ENCODE measurements at regions not wholly inside any gene's neighbourhood (a gene's known extent, or its start where the extent isn't known, plus 50 kb on each side); places are given as distances from the start of the nearest gene placed in this dataset.
"Not testable (repeated sequence)": the region's sequence is repeated elsewhere in the genome, so short reads cannot be mapped to it uniquely, and the experiment has no call there.

DNA sequence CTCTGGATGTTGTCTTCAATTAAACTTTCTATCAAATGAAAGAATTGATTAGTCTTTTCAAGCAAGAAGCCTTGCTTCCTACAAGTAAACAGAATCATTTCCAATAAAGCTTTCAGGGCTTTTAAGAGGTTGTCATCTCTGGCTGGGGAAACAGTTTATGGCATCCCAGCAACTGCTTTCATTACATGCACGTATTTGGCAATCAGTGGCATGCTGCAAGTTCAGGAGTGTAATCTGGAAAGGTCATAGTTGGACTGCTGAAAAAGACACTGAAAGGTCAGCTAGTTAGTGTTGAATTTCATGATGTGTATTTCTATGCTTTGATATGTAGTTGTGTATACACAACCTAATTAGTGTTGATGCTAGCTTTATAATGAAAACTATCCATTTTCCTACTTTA, 332.9 kb downstream of the DSC3 start:
- FAIRE-seq = no peak
- DNase-seq (ENCODE audit: low spot score) = no peak

DNA sequence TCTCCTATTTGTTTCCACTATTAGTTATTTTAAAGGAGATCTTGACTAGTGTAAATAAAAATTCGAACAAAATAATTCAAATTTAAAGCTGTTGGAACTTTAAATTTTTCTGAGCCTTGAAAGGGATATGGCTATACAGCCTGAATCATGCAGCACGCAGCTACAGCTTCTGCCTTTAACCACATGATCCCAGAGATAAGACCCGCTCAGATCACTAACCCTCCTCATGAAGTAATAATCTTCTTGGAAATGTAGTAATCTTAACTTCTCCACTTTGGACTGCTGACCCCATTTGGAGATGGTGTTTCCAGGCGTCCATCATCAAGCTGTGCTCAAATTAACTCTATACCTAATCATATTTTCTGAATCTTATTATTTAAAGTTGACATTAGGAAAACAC, 336.6 kb downstream of the DSC3 start:
- no peak for FAIRE-seq
- DNase-seq (ENCODE audit: low spot score) = no peak

GRCh38 chr18:30698571-30698970, 344.0 kb downstream of the DSC3 start:
- DNase-seq (ENCODE audit: low spot score) (no peak), FAIRE-seq (no peak)

- FAIRE-seq (no peak), DNase-seq (ENCODE audit: low spot score) (no peak)
Measured at GRCh38 chr18:30696201-30696600, 346.3 kb downstream of the DSC3 start.

DNA sequence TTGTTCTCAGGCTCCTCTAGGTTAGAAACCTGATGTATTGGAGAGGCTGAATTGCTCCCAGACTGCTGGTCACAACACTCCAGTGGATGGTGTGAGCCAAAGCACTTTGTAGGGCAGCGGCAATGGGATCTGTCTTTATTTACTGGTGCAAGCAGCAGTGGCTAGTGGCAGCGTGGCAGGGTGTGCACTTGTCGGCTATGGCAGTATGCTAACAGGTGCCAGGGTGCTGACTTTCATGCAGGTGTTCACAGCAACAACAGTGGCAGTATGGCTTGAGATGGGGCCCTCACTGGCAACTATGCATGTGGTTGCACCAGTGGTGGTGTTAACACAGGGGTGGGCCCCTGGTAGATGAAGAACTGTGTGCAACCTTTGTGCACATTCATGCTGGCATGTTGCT, 347.8 kb downstream of the DSC3 start:
- DNase-seq (ENCODE audit: low spot score) = no peak
- no peak for FAIRE-seq

GRCh38 chr18:30689216-30689615, 353.3 kb downstream of the DSC3 start:
- DNase-seq (ENCODE audit: low spot score) (no peak), FAIRE-seq (no peak)

- DNase-seq (ENCODE audit: low spot score) = no peak
- FAIRE-seq = no peak
Measured at GRCh38 chr18:30687501-30687900, 355.0 kb downstream of the DSC3 start.

GRCh38 chr18:30684825-30685481, 357.6 kb downstream of the DSC3 start:
- DNase-seq (ENCODE audit: low spot score) (no peak), FAIRE-seq (no peak)

DNA sequence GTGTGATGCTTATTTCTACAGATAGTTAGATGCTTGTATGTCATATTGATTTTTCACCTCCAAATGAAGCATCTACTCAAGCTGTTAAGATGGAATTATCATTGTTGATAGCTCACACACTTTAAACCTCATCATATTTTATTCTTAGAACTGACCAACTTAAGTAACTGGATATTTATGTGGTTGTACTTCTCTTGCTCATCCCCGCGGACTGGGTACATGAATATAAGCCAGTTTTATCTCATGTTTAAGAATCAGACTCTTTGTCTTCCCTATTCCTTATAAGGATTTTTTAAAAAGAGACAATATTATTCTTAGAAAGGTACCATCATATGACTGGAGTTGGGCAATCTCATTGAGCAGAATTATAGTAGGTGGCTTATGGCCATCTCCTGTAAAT, 358.7 kb downstream of the DSC3 start:
- FAIRE-seq = no peak
- DNase-seq (ENCODE audit: low spot score) = no peak

DNA sequence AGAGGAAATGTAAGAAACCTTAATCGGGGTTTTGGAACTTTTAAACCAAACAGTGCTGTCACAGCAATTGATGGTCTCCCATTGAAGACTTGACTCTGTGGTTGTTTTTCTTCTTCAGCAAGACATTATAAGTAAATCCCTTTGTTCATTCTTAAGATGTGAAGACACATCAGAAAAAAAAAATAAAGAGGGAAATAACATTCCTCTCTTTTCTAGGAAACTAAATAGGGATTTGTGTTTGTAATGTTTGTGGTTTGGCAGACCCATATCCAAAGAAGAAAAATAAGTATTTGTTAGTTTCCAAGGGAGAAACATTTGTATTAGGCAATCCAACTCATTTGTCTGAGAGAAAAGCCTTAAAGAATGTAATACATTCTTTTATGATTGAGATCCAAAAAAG, 359.9 kb downstream of the DSC3 start:
- FAIRE-seq = no peak

DNA sequence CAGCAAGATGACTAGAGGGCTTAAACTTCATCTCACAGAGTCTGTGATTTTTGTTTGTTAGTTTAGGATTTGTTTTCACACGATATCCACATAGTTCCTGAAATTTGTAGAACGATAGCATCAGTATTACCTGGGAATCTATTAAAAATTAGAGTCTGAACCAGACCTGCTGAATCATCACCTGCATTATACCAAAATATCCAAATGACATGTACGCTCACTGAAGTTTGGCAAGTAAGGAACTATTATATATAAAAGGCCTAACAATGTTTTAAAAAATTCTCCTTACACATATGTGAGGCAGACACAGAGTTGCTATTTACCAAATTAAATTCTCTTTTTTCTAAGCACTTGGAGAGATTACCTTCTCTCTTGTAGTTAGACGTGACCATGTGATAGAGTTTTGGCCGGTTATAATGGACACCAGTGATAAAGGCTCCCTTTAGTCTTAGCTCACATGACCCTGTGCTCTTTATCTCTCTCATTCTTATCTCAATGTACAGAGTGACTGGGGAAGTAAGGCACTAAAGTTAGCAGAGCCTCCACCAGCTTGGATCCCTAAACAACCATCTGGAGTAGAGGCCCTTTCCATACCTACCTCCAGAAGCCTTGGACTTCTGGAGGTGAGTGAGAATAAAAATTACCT, 363.1 kb downstream of the DSC3 start:
- no peak for FAIRE-seq

More for the DNA sequence above, 359.9 kb downstream of the DSC3 start:
- no peak for DNase-seq (ENCODE audit: low spot score)

GRCh38 chr18:30677813-30678212, 364.7 kb downstream of the DSC3 start:
- DNase-seq (ENCODE audit: low spot score); FAIRE-seq: not testable (repeated sequence)

More for the DNA sequence above, 363.1 kb downstream of the DSC3 start:
- no peak for DNase-seq (ENCODE audit: low spot score)

DNA sequence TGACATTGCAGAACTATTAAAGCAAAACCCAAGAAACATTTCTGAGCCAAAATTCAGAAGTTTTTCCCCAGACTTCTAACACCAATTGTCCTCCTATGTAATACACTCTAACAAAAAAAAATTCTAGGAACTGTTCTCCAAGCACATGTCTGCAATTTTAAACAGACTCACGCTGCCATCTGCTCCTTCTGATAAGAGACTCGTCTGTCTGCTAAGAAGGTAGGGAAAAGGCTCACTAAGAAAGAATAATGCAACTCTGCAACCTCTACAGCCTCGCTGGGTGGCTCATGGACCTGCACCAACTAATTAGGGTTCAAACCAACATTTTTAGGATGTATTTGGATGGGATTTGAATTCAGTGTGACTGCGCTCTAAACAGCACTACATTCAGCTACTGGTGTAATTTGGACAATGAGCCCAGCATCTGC, 366.5 kb downstream of the DSC3 start:
- FAIRE-seq (no peak), DNase-seq (ENCODE audit: low spot score) (no peak)

DNA sequence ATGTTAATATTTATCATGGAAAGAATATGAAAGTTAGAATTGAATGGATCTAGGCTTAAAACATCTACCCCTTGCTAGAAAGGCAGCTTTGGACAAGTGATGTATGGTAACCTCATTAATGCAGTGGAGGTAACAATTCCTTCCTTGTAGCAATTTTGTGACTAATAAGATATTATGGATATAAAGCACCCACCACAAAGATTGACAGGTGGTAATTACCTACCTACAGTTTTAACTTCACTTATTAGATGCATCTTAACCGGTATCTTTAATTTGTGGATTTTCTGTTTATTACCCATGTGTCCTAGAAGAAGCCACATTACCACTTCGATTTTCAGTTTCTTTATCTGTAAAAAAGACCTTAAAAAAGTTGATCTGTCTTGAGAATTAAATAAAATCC, 367.0 kb downstream of the DSC3 start:
- FAIRE-seq = no peak
- no peak for DNase-seq (ENCODE audit: low spot score)

DNA sequence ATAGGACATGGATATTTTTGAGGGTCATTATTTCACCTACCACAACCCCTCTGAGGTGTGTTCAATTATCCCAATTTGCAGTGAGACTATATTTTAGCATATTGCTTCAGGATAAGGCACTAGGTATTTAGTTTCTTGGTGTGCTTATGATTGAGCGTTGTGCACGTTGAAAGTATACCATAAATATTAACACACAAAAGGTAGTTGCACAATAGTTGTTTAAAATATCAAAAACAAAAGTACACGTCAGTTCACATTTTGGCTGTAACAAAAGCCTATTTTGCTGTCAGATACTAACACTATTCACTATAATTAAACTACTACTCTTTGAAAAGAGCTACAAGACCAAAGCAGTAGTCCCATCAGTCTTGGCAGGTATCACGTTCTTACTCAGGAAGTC, 367.5 kb downstream of the DSC3 start:
- DNase-seq (ENCODE audit: low spot score) = no peak
- no peak for FAIRE-seq

DNA sequence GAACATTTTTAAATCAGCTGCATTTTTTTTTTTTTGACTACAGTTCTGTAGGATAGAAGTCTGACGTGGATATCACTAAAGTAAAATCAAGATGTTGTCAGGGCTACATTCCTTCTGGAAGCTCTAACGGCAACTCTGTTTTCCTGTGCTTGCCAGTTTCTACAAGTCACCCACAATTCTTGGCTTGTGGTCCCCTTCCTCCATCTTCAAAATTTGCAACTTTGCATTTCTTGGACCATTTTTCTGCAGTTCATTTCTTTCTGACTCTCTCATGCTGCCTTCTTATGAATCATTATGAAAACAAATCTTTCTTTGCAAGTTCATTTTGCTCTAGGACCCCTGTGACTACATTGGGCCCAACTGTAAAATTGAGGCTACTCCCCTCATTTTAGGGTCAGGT, 367.9 kb downstream of the DSC3 start:
- FAIRE-seq (no peak), DNase-seq (ENCODE audit: low spot score) (no peak)

DNA sequence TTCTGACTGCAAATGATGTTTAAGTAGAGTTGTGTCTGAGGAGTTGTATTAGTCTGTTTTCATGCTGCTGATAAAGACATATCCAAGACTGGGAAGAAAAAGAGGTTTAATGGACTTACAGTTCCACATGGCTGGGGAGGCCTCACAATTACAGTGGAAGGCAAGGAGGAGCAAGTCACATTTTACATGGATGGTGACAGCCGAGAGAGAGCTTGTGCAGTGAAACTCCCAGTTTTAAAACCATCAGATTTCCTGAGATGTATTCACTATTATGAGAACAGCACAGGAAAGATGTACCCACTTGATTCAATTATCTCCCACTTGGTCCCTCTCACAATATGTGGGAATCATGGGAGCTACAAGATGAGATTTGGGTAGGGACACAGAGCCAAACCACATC, 370.1 kb downstream of the DSC3 start:
- DNase-seq (ENCODE audit: low spot score); FAIRE-seq: not testable (repeated sequence)

GRCh38 chr18:30658306-30658705, 384.2 kb downstream of the DSC3 start:
- no peak for FAIRE-seq

GRCh38 chr18:30652387-30652786, 390.2 kb downstream of the DSC3 start:
- FAIRE-seq = no peak
- DNase-seq (ENCODE audit: low spot score) = no peak

More at GRCh38 chr18:30658306-30658705, 384.2 kb downstream of the DSC3 start:
- DNase-seq (ENCODE audit: low spot score) = no peak

DNA sequence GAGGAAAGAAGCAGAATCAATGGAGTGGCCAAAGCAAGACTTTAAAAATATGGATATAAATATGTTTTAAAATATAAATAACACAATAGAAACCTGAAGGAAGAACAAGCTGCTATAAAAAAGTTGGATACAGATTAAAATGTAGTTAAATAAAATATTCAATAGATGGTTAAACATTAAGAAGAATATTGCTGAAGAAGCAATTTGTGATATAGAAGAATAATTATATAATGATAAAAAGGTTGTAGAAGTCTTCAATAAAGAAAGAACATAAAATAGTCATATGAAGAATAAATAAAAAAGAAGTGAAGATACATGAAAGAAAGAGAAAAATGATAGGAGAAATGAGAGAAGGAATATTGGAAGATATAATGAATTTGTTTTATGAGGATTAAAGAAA, 392.0 kb downstream of the DSC3 start:
- DNase-seq (ENCODE audit: low spot score) (no peak), FAIRE-seq (no peak)

DNA sequence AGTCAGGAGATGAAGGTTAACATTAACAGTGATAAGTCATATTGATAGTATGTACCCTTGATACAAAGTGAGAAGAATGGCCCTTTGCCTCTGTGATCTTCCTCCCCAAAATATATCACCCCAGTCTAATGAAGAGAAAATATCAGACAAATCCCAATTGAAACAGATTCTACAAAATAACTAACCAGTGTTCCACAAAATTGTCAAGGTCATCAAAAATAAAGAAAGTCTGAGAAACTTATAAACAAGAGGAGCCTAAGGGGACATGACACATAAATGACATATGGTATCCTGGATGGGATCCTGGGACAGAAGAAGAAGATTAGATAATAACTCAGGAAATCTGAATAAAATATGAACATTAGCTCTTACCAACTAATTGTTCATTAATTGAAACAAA, 398.4 kb downstream of the DSC3 start:
- no peak for FAIRE-seq
- no peak for DNase-seq (ENCODE audit: low spot score)

DNA sequence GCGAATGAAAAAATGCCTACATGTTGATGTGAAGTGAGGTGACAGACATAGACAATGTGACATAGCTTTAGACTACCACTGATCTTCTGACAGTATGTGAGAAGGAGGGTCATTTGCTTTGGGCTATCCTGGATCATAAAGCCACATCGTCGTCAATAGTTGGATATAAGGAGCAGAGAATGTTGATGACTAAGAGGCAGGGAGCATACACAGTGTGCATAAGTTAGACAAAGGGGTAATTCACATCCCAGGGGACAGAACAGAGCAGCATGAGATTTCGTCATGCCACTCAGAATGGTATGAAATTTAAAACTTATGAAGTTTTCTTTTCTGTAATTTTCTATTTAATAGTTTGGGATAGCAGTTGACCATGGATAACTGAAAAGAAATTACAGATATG, 403.2 kb downstream of the DSC3 start:
- no peak for FAIRE-seq
- no peak for DNase-seq (ENCODE audit: low spot score)

GRCh38 chr18:30634249-30634648, 408.3 kb downstream of the DSC3 start:
- FAIRE-seq = no peak
- no peak for DNase-seq (ENCODE audit: low spot score)

Data from urothelium cell line (cell line).